Glutamatergic neuron (in vitro differentiated cells): ENCODE measurements at regions not wholly inside any gene's neighbourhood (a gene's known extent, or its start where the extent isn't known, plus 50 kb on each side); places are given as distances from the start of the nearest gene placed in this dataset.

Experiments
- DNase-seq: peaks from one replicate; pipeline ENCODE4 v3.0.0; 2022
- H3K27ac Mint-ChIP-seq: one replicate; pipeline ENCODE4 v1.8.0; 2020; ENCODE audit warnings: mild to moderate bottlenecking, mixed read lengths, inconsistent platforms; ENCODE audit not compliant: unreplicated experiment
- H3K27me3 Mint-ChIP-seq: one replicate; pipeline ENCODE4 v1.8.0; 2020; ENCODE audit warnings: mild to moderate bottlenecking, moderate library complexity, mixed read lengths, inconsistent platforms; ENCODE audit not compliant: unreplicated experiment
- H3K36me3 Mint-ChIP-seq: one replicate; pipeline ENCODE4 v1.8.0; 2020; ENCODE audit warnings: mild to moderate bottlenecking, mixed read lengths, inconsistent platforms; ENCODE audit not compliant: unreplicated experiment
- H3K4me1 Mint-ChIP-seq: one replicate; pipeline ENCODE4 v1.8.0; 2020; ENCODE audit warnings: mild to moderate bottlenecking, low read depth, mixed read lengths, inconsistent platforms; ENCODE audit not compliant: unreplicated experiment
- H3K4me3 Mint-ChIP-seq: one replicate; pipeline ENCODE4 v1.8.0; 2020; ENCODE audit warnings: mild to moderate bottlenecking, mixed read lengths, inconsistent platforms; ENCODE audit not compliant: unreplicated experiment
- H3K9me3 Mint-ChIP-seq: one replicate; pipeline ENCODE4 v1.8.0; 2020; ENCODE audit warnings: mild to moderate bottlenecking, moderate library complexity, mixed read lengths, inconsistent platforms; ENCODE audit not compliant: unreplicated experiment
- TF ChIP-seq, protein P1 (sequence below): fragments of 200-600 bp; sonication (generic); IDR thresholded peaks from one replicate; pipeline ENCODE4 v1.5.0; 2021; ENCODE audit not compliant: partially characterized antibody, unreplicated experiment

DNA sequence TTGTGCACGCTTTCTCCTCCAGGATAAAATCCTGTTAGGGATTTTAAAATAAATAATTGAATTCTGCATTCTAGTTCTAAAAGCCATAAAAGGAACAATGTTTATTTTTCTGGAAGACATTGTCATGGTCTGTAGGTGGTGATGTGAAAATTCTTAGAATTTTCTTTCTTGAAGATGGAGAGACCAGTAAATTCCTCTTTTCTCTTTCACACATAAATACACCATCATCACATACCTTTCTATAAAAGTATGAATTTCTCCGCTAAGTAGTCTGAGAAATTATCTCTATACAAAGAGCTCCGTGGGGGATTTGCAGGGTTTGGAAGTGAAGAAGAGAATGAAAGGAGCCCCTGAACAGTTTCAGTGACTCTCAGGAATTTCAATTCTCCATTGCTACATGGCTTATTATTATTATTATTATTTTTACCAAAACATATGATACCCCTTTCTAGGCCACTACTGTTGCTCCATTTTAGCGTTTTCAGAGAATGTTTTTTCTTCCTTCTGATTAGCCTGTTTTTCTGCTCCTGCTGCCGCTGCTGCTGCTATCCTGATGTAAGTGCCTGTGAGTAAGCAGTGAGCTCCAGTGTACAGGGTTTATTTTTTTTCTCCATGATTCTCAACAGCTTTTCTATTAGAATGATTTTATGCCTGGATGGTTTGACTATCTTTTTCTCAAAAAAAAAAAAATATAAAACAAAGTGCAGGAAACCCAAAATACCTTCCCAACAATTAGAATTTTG, 145.8 kb downstream of the SAMD5 start:
- DNase-seq = no peak
- Mint-ChIP-seq H3K27ac (no peak overlapping the region), H3K4me3 (no peak overlapping the region), H3K27me3 (peaks cover 3% of the 10 kb centered on the region), H3K9me3 (no peaks in the 10 kb centered on the region), H3K36me3 (no peaks in the 10 kb centered on the region), H3K4me1 (peaks cover 25% of the 10 kb centered on the region)
- TF ChIP-seq, protein P1, sequence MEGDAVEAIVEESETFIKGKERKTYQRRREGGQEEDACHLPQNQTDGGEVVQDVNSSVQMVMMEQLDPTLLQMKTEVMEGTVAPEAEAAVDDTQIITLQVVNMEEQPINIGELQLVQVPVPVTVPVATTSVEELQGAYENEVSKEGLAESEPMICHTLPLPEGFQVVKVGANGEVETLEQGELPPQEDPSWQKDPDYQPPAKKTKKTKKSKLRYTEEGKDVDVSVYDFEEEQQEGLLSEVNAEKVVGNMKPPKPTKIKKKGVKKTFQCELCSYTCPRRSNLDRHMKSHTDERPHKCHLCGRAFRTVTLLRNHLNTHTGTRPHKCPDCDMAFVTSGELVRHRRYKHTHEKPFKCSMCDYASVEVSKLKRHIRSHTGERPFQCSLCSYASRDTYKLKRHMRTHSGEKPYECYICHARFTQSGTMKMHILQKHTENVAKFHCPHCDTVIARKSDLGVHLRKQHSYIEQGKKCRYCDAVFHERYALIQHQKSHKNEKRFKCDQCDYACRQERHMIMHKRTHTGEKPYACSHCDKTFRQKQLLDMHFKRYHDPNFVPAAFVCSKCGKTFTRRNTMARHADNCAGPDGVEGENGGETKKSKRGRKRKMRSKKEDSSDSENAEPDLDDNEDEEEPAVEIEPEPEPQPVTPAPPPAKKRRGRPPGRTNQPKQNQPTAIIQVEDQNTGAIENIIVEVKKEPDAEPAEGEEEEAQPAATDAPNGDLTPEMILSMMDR = no peak

DNA sequence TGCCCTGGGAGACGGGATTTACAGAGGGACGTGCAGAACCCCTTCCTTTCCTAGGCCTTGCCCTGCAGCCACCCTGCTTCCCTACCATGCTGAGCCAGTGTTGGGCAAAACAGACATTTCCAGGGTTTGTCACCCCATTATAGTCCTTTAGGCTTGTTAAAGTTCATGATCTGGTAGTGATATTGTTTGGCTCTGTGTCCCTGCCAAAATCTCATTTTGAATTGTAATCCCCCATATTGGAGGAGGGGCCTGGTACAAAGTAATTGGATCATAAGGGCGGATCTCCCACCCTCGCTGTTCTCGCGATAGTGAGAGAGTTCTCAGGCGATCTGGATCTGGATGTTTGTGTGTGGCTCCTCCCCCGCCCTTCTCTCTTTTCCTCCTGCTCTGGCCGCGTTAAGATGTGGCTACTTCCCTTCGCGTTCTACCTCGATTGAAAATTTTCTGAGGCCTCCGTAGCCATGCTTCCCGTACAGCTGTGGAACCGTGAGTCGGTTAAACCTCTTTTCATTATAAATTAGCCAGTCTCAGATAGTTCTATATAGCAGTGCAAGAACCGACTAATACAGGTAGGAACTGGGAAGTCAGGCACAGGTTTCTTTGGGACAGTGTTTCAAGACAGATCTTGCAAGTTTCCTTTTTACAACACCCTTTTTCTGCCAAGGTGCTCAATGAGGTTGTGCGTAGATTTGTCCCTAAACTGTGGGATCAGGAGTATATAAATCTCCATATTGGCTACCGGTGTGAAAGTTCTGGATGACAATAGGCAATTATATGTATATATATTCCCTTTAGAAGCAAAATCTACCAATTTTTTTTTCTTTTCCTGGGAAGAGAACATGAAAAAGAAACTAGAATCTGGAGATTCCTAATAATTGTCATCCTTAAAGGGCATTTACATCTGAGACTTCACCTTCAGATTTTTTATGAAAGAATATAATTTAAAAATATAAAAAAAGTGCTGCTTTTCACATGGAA, 152.1 kb downstream of the SAMD5 start:
- DNase-seq = no peak
- TF ChIP-seq, protein P1 = no peak
- Mint-ChIP-seq H3K27ac (no peak overlapping the region), H3K9me3 (no peaks in the 10 kb centered on the region), H3K27me3 (no peaks in the 10 kb centered on the region), H3K4me1 (peaks cover 14% of the 10 kb centered on the region), H3K4me3 (no peak overlapping the region), H3K36me3 (no peaks in the 10 kb centered on the region)

DNA sequence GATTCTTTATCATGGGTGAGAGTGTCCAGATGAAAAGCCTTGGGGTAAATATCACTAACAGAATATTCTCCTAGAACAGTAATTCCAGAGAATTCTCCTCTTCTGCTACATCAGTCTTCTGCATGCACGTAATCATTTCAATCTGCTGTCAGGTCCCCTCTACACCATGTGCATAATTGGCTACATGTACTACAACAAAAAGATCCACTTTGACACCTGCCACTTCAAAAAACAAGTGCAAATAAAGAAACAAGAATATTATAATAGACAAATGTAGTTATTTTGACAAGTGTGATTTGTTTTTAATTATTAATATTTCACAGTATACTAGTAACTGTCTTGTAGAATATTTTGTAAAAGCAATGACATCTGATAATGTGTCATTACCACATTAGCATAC, 154.2 kb downstream of the SAMD5 start:
- peaks cover 14% of the 10 kb centered on the region for H3K4me1 Mint-ChIP-seq
- H3K36me3 Mint-ChIP-seq = no peaks in the 10 kb centered on the region
- TF ChIP-seq, protein P1 = no peak
- H3K4me3 Mint-ChIP-seq = no peak overlapping the region
- no peaks in the 10 kb centered on the region for H3K27me3 Mint-ChIP-seq
- no peak for DNase-seq
- no peak overlapping the region for H3K27ac Mint-ChIP-seq
- no peaks in the 10 kb centered on the region for H3K9me3 Mint-ChIP-seq

DNA sequence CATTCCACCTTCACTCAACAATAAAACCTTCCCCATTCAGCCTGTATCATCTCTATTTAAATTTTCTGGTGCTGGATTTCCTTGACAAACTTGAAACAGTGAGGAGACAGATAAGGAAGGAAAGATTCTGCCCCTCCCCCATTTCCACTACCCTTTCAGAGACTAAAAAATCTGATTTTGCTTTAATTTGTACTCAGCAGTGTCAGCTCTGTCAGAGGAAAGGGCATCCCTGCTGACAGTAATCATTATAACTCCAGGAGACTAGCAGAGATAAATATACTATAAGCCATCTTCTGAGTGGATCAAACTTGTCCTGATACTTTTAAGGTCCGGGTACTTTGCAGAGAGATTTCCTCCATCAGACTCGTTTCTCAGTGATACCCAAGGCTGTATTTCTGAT, 155.6 kb downstream of the SAMD5 start:
- Mint-ChIP-seq H3K36me3 (no peaks in the 10 kb centered on the region), H3K4me1 (peaks cover 8% of the 10 kb centered on the region), H3K27ac (no peak overlapping the region)

More for the DNA sequence above, 155.6 kb downstream of the SAMD5 start:
- H3K4me3 Mint-ChIP-seq = no peak overlapping the region
- H3K9me3 Mint-ChIP-seq = no peaks in the 10 kb centered on the region
- TF ChIP-seq, protein P1 = no peak
- no peaks in the 10 kb centered on the region for H3K27me3 Mint-ChIP-seq
- DNase-seq = no peak
